HUES48 (cell line): ENCODE measurements at regions not wholly inside any gene's neighbourhood (a gene's known extent, or its start where the extent isn't known, plus 50 kb on each side); places are given as distances from the start of the nearest gene placed in this dataset.

ENCODE experiments used
- H3K27ac ChIP-seq: one replicate; pipeline ENCODE4 v1.7.0; 2013; ENCODE audit warnings: low read depth, low read length, inconsistent platforms
- H3K27me3 ChIP-seq: 2 replicates; pipeline ENCODE4 v1.6.1; 2013; ENCODE audit warnings: mild to moderate bottlenecking, low read length; ENCODE audit not compliant: control insufficient read depth, insufficient read depth
- H3K36me3 ChIP-seq: 2 replicates; pipeline ENCODE4 v1.6.1; 2013; ENCODE audit warnings: low read length; ENCODE audit not compliant: control insufficient read depth, insufficient read depth
- H3K4me1 ChIP-seq: 2 replicates; pipeline ENCODE4 v1.6.1; 2013; ENCODE audit warnings: mild to moderate bottlenecking, low read length; ENCODE audit not compliant: control insufficient read depth, insufficient read depth
- H3K4me3 ChIP-seq: 2 replicates; pipeline ENCODE4 v1.5.1; 2013; ENCODE audit warnings: mild to moderate bottlenecking, low read depth, low read length
- H3K9ac ChIP-seq: 2 replicates; pipeline ENCODE4 v1.6.1; 2013; ENCODE audit warnings: mild to moderate bottlenecking, low read depth, low read length, moderate library complexity
- H3K9me3 ChIP-seq: 2 replicates; pipeline ENCODE4 v1.6.1; 2013; ENCODE audit warnings: low read length; ENCODE audit not compliant: control insufficient read depth, insufficient read depth

- Histone ChIP-seq H3K27me3 (no peaks in the 10 kb centered on the region), H3K9me3 (no peaks in the 10 kb centered on the region), H3K4me1 (peaks cover 10% of the 10 kb centered on the region), H3K27ac (no peak overlapping the region), H3K4me3 (no peak overlapping the region), H3K9ac (no peak overlapping the region), H3K36me3 (no peaks in the 10 kb centered on the region)
Observed at GRCh38 chr14:53215101-53215500, 62.0 kb upstream of the DDHD1 start.

- Histone ChIP-seq H3K4me3 (no peak overlapping the region), H3K4me1 (peaks cover 10% of the 10 kb centered on the region), H3K36me3 (no peaks in the 10 kb centered on the region), H3K9ac (no peak overlapping the region), H3K9me3 (no peaks in the 10 kb centered on the region), H3K27ac (no peak overlapping the region), H3K27me3 (no peaks in the 10 kb centered on the region)
Observed at GRCh38 chr14:53214384-53214783, 61.3 kb upstream of the DDHD1 start.

GRCh38 chr14:53213761-53214160 lies 60.6 kb upstream of the DDHD1 start:
- Histone ChIP-seq H3K4me3 (no peak overlapping the region), H3K4me1 (peaks cover 10% of the 10 kb centered on the region), H3K27me3 (no peaks in the 10 kb centered on the region), H3K9ac (no peak overlapping the region), H3K9me3 (no peaks in the 10 kb centered on the region), H3K27ac (no peak overlapping the region), H3K36me3 (no peaks in the 10 kb centered on the region)

- Histone ChIP-seq H3K9me3 (no peaks in the 10 kb centered on the region), H3K27me3 (no peaks in the 10 kb centered on the region), H3K4me3 (no peak overlapping the region), H3K27ac (no peak overlapping the region), H3K9ac (no peak overlapping the region), H3K36me3 (no peaks in the 10 kb centered on the region), H3K4me1 (peaks cover 7% of the 10 kb centered on the region; the same call in 1 of the 2 replicates)
Observed at GRCh38 chr14:53209370-53209769, 56.2 kb upstream of the DDHD1 start.
